BJ (cell line): ENCODE measurements at regions not wholly inside any gene's neighbourhood (a gene's known extent, or its start where the extent isn't known, plus 50 kb on each side); places are given as distances from the start of the nearest gene placed in this dataset.

Experiments
- CTCF ChIA-PET: fragments of 350-600 bp; formaldehyde crosslinking; extraction: SDS; loops from one replicate; lab custom pipeline; 2021; ENCODE audit warnings: antibody characterized with exemption, inconsistent platforms; lab: Yijun Ruan, JAX
- POLR2A ChIA-PET: fragments of 300-600 bp; sonication (Branson Sonifier 250); formaldehyde crosslinking; extraction: SDS; loops from one replicate; lab custom pipeline; 2021; ENCODE audit warnings: antibody characterized with exemption; lab: Charles Lee
- DNase-seq: peaks from one replicate; pipeline ENCODE4 v3.0.0-alpha.2; 2011; ENCODE audit warnings: low read depth
- H3K27me3 ChIP-seq: 2 replicates; pipeline ENCODE4 v1.6.0; 2011; ENCODE audit warnings: low read length; ENCODE audit not compliant: control insufficient read depth, insufficient read depth
- H3K36me3 ChIP-seq: 2 replicates; pipeline ENCODE4 v1.5.1; 2011; ENCODE audit warnings: low read length; ENCODE audit not compliant: control insufficient read depth, insufficient read depth
- H3K4me3 ChIP-seq: 2 replicates; pipeline ENCODE4 v1.5.1; 2011; ENCODE audit warnings: low read depth, mild to moderate bottlenecking, control low read depth, low read length
- CTCF ChIP-seq: IDR thresholded peaks from 2 replicates; pipeline ENCODE4 v1.5.1; 2011; ENCODE audit warnings: low read depth, mild to moderate bottlenecking, control low read depth, inconsistent platforms, low read length, moderate library complexity; ENCODE audit not compliant: insufficient read depth

- DNase-seq: no peak
- ChIA-PET POLR2A (no interaction called here), CTCF (no interaction called here)
- TF ChIP-seq CTCF: no peak
- Histone ChIP-seq H3K27me3 (no peaks in the 10 kb centered on the region), H3K36me3 (no peaks in the 10 kb centered on the region), H3K4me3 (no peak overlapping the region)
Observed at GRCh38 chr20:10754824-10755223, 81.0 kb upstream of the JAG1 start.

GRCh38 chr20:10758446-10758845 is 84.6 kb upstream of the JAG1 start:
- H3K36me3 ChIP-seq: no peaks in the 10 kb centered on the region
- ChIA-PET POLR2A (no interaction called here), CTCF (no interaction called here)
- no peak for TF ChIP-seq CTCF
- H3K4me3 ChIP-seq: no peak overlapping the region
- H3K27me3 ChIP-seq: no peaks in the 10 kb centered on the region
- no peak for DNase-seq

- DNase-seq: no peak
- no peak overlapping the region for H3K4me3 ChIP-seq
- no peak for TF ChIP-seq CTCF
- ChIA-PET CTCF (no interaction called here), POLR2A (no interaction called here)
- H3K27me3 ChIP-seq: no peaks in the 10 kb centered on the region
- no peaks in the 10 kb centered on the region for H3K36me3 ChIP-seq
Observed at GRCh38 chr20:10761232-10761631, 87.4 kb upstream of the JAG1 start.

GRCh38 chr20:10761786-10762185 is 88.0 kb upstream of the JAG1 start:
- no peaks in the 10 kb centered on the region for H3K27me3 ChIP-seq
- POLR2A ChIA-PET: interaction anchor here (0.6 kb wide), 1 partner anchor 39 kb away, joined by 4 read pairs; no protein-coding TSS in a partner anchor
- CTCF ChIA-PET: no interaction called here
- no peak overlapping the region for H3K4me3 ChIP-seq
- no peak for DNase-seq
- no peaks in the 10 kb centered on the region for H3K36me3 ChIP-seq
- TF ChIP-seq CTCF: no peak

- ChIA-PET POLR2A (interaction anchor here (0.6 kb wide), 1 partner anchor 39 kb away, joined by 4 read pairs; no protein-coding TSS in a partner anchor), CTCF (no interaction called here)
Observed at GRCh38 chr20:10762216-10762615, 88.4 kb upstream of the JAG1 start.

More at GRCh38 chr20:10762216-10762615, 88.4 kb upstream of the JAG1 start:
- Histone ChIP-seq H3K27me3 (no peaks in the 10 kb centered on the region), H3K4me3 (no peak overlapping the region), H3K36me3 (no peaks in the 10 kb centered on the region)
- DNase-seq: no peak
- TF ChIP-seq CTCF: no peak
